Brain pericyte (primary cell): ENCODE measurements at regions not wholly inside any gene's neighbourhood (a gene's known extent, or its start where the extent isn't known, plus 50 kb on each side); places are given as distances from the start of the nearest gene placed in this dataset.

Experiments used
- DNase-seq: peaks from one replicate; pipeline ENCODE4 v3.0.0-alpha.2; 2012; ENCODE audit warnings: low read depth, low spot score

DNA sequence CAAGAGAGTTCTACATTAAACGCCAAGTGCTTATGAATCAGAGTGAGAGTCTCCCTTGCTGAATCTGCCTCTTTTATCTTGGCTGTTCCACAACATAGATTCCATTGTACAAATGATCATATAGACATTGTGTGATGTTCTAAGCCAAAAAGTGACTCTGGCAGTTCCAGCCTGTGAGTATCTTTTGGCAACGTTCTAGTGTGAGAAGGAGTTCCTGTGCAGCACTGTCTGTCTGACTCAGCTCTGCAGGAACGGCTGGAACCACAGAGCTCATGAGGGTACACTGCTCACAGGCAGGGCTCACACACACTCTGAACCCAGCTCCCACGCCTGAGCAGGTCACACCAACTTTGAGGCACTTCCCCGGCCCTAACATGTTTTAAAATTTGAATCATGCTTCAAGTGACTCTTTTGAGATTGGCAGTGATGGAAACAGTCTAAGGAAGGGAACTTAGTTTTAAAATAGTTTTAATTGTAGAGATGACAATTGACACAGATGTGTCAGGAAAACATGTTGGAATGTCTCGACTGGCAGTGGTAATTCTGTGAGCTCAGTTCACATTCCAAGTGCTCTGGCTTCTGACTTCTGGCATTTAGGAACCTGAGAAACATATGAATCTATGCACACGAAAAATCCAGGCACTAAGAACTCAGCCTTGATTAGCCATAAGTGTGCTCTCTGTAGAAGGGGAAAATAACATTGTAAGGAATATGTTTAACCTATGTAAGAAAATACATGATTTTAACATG lies 272.0 kb downstream of the UQCRFS1 start:
- no peak for DNase-seq

DNA sequence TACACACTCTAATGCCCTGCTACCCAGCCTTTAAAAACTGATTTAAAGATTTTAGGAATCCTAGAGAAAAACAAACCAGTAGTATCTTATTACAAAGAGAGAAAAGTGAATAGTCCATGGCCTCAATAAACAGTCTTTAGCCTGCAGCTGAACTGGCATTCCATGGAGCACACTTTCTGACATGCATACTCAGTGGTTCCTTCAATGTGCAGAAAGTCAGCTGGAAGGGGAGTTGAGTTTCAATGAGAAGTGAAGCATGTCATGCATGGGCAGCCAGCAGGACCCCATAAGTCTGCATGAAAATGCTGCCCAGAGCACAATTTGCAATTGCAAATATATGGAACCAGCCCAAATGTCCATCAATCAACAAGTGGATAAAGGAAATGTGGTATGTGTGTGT lies 273.7 kb downstream of the UQCRFS1 start:
- DNase-seq: no peak

DNA sequence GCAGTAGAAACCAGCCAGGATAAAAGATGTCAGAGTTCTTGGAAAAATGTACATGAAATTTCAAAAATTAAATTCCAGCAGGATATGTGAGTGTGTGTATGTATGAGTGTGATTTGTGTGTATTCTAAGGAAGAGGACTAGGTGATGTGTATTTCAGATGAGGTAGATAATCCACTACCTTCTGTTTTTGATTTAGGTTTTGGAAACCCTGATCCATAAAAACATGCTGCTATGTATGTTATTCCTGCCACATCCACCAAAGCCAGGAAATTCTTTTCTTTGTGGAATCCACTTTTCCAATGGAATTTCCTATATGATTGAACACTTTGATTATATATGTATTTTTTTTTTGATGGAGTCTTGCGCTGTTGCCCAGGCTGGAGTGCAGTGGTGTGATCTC lies 276.9 kb downstream of the UQCRFS1 start:
- no peak for DNase-seq

DNA sequence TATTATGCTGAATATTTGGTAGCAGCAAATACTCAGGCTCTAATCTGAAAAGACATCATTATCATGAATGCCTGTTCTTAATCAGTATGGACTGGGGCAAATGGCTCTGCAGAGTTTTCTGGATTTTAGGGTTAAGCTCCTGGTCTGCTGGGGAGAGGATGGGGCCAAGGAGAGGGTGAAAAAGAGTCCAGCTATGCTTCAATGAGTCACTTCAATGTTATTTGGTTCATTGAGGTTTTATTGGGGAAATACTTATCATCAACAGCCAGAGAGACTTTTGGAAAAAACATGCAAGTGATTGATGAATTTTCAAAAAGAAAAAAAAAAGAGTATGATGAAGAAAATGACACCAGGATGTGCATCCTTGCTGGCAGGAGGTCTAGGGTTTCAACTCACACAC lies 278.3 kb downstream of the UQCRFS1 start:
- DNase-seq: no peak

DNA sequence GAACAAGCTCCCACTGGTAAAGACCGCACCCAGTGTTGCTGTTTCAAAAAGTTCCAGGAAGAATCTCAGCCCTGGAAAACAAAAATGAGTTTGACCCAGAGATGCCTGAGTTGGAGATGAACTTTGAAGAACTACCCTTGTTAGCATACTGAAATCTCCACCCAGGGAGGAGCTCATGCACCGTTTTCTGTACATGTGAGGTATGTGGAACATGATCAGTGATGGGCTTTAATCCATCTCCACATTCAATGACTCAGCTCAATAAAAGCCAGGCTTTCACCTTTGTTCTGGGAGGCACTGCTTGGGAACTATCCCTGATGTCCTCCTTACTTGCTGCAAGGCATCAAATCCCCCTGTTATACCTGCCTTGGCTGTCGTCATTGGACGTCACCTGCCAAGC lies 279.9 kb downstream of the UQCRFS1 start:
- no peak for DNase-seq

DNA sequence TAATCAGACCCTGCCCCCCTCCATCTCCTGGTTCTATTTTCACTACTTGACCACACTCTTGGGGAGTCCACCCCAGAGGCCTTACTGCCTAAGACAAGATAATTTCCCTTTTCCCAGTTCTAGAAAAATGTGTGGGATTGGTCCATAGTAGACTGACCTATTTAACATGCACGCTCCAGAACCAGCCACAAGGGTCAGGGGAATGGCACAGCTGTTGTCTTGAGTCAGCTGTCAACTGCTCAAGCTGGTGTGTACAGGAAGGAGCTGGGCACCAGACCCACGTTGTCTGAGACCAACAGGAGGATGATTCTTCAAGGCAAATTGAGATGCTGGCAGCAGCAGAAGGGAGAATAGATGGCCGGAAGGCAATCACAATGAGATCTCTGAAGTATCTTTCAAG lies 280.5 kb downstream of the UQCRFS1 start:
- DNase-seq: no peak

DNA sequence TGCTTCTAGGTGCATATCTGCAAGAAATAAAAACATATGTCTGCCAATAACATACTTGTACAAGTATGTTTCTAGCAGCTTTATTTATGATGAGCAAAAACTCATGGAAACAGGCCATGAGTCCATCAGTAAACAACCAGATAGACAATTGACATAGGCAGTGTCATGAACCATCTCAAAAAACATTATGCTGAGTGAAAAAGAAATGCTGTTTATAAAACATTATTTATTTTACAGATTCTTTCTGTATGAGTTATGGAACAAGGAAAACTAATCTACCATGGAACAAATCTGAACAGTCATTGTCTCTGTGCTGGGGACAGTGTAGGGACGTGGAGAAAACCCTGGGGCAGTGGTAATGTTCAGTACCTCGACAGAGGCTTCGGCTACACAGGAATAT lies 283.9 kb downstream of the UQCRFS1 start:
- DNase-seq: no peak

DNA sequence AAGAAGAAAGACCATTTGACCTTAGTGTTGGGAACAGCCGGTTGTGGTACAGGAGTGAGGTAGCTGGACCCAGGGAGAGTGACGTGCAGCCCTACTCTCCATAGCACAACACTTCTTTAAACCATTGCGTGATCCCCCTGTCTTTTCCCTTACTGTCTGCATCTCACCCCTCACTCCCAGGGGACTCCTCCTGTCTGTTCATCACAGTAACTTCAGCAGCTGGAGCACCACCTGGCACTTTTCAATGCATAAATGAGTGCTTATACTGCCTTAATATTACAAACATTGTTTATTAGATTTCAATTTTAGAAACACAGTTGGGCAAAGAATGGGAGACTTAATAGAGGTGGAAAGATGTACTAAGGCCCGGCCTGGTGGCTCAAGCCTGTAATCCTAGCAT lies 285.5 kb downstream of the UQCRFS1 start:
- no peak for DNase-seq

DNA sequence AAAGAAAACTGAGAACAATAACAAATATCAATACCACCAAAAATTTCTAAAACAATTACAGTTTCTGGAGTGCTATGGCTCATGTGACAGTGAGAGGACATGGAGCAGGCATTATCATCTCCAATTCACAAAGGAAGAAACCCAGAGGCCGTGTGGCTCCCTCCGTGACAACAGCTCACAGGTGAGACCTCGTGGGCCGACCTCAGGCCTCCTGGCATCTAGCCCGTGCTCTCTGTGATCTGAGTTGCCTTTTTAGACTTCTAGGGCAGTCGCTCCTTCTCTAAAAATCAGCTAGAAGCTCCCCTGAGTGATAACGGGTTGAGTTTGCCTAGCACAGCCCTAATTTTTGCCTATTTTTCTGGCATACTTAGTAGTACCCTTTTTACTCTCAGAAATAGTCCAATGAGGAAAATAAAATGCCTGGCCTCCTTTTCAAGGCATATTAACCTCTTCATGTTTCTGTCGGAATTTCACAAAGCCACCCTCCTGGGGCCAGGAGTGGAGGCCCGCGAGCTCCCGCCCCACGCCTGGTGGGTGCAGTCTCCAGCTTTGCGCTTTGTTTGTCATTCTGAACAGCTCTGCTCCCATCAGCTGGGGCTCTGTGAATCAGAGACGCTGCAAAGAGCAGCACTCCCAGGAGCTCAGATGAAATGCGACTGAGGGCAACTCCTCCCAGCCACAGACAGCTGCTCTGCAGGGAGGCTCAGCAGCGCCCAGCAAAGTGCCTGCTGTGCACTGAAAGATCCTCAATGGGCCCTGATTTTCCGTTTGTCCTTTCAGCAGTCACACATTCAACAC lies 292.5 kb downstream of the UQCRFS1 start:
- DNase-seq: no peak

DNA sequence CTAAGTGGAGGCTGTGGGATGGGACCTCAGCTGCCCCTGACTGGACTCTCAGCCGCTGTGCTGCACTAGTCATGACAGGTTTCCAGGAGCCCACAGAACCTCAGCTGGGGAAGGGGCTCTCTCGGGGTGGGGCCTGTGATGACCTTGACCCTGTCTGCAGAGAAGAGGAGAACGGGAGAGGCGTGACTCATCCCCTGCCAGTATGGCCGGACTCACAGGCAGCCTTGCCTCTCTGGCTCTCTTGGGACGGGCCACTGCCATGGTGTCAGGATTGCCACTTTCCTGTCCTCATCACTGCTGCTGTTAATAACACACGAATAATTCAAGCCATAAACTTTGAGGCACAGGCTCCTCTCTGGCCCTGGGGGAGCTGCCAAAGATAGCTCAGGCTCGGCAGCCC lies 295.3 kb downstream of the UQCRFS1 start:
- no peak for DNase-seq

DNA sequence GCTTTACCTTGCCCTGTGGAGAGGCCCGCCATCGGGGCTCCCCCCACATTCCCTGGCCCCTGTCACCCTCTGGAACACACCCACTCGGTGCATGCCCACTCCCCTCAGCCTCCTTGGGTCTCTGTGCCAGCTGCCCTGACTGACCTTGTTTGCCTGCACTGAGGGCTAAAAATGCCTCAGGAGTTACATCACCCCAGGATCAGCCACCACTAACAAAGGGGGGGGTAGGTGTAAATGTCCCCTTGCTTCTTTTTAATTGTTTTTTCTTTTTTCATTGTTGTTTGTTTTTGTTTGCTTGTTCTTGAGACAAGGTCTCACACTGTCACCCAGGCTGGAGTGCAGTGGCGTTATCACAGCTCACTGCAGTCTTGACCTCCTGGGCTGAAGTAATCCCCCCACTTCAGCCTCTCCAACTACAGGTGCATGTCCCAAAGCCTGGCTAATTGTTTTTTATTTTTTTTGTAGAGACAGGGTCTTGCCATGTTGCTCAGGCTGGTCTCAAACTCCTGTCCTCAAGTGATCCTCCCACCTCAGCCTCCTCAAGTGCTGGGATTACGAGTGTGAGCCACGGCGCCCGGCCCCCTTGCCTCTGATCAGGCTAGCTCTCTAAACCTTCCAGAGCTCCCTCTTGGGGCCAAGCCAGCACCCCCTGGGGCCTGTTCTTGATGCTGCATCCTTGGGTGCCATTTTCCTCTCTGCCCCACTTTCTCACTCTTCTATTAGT lies 297.1 kb downstream of the UQCRFS1 start:
- no peak for DNase-seq

DNA sequence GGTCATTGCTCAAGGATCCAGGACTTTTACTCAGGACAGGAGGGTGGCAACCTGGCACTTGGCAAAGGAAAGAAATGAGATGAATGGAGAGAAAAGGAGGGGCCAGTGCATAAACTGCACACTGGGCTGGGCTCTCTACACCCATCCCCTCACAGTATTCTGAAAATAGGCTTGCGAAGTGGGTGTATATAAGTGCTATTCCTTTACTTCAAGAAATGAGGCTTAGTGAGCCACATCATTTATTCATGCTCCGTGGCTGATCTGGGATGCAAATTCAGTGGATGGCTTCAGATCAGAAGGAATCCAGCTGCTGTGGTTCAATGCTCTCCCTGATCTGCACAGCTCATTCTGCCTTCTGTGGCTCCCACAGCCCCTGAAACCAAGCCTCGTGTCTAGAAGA lies 297.7 kb downstream of the UQCRFS1 start:
- DNase-seq: no peak

DNA sequence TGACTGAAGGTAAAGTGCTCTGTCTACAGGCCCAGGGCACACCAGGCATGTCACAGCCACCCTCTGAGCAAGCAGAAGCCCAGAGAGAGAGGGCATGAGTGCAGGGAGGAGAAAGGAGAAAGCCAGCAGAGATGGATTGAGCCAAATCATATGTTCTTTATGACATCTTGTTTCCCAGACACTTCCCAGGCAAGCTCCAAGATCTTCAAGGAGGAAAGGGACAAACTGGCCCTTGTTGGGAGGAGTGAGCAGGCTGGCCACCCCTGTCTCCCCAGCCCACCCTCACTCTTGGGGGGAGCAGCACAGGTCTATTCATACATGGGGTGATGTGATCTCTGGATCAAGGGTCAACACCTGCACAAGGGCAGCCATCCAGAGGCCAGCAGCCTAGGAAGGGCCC lies 298.8 kb downstream of the UQCRFS1 start:
- DNase-seq: no peak

DNA sequence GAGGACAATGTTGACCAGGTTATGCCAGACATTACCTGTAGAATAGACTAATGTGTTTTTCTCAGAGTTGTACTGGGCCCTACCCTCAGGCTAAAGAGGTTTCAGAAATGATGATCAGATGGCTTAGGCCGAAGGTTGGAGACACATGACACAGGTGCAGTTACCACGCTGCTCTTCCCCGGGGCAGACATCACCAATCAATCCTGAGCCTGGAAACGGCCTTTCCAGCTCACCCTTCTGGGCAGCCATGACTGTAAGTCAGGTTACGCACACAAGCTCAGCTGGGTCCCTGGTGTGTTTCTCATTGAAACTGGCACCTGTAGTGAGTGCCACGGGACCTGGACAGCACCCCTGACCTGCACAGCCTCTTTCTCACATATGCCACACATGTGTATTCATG lies 299.3 kb downstream of the UQCRFS1 start:
- no peak for DNase-seq

DNA sequence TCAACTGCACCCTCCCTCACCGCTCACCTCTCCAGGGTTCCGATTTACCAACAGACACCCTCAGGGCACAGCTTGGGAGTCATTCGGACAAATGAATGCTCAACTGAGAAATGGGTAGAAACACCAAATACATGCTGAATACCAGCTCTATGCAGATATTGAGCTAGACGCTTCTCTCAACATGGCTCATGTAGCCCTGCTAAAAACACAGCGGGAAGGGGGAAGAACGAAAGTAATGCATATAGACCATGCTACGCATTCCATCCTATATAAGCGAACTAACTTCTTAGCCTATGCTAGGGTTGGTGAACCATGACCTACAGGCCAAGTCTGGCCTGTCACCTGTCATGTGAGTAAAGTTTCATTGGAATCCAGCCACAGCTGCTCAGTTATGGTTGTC lies 304.0 kb downstream of the UQCRFS1 start:
- no peak for DNase-seq

DNA sequence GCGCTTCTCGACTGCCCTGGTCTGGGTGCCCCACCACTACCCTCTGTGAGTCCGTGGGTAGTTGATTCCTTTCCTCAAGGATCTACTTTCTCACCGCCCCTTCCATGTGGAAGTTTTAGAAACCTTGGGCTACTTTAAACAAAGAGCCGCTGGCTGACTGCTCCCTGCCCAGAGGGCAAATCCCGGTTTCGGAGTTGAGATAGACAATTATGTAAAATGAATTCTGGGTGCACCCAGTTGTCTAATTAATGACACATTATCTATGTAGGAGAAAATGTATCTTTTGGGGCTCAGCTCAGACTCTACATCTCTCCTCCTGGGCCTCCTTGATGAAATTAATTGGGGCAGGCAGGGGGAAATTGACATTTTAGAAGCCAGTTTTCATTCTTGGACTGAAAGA lies 305.4 kb downstream of the UQCRFS1 start:
- no peak for DNase-seq

DNA sequence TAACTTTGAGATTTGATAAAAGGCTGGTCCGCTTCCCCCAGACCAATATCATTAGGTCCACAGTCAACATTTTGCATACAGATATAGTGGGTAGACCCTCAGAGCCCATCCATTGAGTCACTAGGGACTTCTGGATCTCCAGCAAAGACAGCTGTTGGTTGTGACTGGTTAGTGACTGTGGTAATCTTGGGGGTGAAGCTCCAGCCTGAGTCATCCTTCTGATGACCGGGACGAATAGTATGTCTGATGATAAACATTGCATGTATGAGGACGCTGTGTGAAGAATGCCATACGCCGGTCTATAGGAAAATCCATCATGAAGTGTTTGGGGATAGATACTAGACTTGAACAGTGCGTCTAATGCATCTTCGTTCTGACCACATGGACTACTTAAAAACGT lies 307.0 kb downstream of the UQCRFS1 start:
- no peak for DNase-seq

DNA sequence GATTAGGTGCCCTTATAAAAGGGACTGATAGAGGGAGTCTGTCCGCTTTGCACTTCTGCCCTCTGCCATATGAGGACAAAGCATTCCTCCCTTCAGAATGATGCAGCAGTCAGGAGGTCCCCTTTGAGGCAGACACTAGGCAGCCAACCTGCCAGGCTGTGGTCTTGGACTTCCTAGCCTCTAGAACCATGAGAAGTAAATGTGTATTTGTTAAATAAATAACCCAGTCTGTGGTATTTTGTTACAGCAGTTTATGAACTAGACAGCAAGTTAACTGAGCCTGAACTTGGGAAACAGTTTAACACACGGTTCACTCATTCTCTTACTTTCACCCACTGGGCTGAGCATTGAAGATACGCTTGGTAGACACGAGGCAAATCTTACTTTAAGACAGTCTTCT lies 313.2 kb downstream of the UQCRFS1 start:
- no peak for DNase-seq

DNA sequence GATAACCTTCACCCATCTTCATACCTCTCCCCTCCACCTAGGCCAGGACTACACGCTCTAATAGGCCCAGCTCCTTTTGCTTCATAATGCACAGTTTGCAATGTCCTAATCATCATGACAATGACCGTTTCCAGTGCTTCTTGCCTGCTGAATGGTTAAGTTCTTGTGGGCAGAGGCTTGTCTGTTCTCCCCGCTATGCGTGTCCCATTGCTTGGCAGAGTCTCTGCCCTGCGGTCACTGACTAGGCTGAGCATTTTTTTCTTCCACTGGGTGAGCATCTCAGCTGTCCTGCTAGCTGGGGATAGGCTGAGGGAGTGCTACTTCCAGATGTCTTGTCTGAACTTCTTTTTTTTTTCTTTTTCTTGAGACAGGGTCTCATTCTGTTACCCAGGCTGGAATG lies 314.7 kb downstream of the UQCRFS1 start:
- DNase-seq: no peak

DNA sequence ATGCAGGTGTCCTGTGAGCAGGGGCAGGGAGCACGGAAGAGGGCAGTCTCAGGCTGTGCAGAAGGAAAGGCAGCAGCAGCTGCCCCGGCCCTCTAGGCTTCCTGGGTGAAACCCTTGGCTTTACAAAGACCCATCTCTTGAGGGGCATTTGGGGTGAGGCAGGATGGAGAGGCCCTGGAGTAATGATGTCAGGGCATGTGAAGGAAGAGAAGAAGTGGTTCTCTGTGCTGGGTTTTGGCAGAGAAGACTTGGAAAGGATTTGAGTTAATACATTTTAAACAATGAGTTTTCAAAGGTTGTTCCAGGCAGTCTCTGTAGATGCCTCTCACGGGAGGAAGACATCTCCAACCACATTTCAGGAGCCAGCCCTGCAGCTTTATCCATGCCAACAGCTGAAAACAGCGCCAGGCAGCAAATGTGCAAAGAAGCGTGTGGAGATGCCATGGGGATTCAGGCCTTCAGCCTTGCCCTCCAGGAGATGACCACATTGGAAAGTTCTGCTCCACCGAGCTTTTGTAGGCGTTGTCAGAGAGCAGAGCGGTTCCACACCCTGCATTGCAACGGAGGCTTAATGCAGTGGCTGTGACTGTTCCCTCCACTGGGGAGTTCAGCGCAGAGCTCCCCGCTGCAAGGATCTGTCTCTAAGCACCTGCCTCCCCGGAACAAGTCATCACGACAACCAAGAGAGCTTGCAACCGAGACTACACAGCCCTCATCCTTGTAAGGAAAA lies 322.8 kb downstream of the UQCRFS1 start:
- DNase-seq: no peak

DNA sequence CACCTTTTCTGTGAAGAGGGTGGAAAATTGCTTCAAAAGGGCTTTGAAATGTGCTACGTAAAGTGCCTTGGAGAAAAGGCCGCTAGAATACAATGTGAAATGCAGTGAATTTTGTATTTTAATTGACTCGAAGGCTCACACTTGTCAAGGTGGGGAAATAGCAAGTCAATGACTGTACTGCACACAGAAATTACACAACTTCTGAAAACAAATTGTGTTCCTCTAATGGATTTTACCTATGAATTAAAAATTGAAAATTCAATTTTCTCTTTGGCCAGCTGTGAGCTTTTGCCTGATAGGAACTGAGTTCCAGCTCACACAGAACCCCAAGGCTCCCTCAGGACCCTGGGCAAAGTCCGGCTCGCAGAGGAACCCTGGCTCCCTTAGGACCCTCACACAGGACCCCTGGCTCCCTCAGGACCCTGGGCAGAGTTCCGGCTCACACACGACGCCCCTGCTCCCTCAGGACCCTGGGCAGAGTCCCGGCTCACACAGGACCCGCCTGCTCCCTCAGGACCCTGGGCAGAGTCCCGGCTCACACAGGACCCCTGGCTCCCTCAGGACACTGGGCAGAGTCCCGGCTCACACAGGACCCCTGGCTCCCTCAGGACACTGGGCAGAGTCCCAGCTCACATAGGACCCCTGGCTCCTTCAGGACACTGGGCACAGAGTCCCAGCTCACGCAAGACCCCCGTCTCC lies 324.9 kb downstream of the UQCRFS1 start:
- DNase-seq: no peak
